ENCODE measurements at regions not wholly inside any gene's neighbourhood (a gene's known extent, or its start where the extent isn't known, plus 50 kb on each side); places are given as distances from the start of the nearest gene placed in this dataset.
"Not testable (repeated sequence)": the region's sequence is repeated elsewhere in the genome, so short reads cannot be mapped to it uniquely, and the experiment has no call there.

DNA sequence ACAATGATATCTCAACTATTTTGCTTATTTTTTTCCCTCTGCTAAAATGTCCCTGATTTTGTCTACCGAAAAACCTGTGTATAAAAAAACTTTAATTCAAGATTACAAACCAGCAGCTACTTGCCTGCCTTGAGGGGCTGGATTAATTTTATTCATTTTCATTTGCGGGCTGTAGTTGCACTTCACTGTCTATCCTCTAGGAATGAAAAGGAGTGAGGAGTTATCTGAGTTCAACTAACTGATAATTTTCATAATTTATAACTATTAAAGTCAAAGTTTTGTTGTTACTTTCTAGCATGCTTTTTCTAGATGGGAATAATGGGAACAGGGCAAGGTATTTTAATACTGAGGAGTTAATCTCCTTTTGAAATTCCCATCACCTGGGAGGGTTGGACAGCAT, 50.3 kb upstream of the AGTPBP1 start:
- not testable (repeated sequence) for H3K4me3 ChIP-seq (ENCODE audit: low read depth, low read length); H3K27me3 ChIP-seq (ENCODE audit: control insufficient read depth, insufficient read depth, low read length); H3K36me3 ChIP-seq (ENCODE audit: control insufficient read depth, insufficient read depth, low read length); DNase-seq (ENCODE audit: low read depth)

DNA sequence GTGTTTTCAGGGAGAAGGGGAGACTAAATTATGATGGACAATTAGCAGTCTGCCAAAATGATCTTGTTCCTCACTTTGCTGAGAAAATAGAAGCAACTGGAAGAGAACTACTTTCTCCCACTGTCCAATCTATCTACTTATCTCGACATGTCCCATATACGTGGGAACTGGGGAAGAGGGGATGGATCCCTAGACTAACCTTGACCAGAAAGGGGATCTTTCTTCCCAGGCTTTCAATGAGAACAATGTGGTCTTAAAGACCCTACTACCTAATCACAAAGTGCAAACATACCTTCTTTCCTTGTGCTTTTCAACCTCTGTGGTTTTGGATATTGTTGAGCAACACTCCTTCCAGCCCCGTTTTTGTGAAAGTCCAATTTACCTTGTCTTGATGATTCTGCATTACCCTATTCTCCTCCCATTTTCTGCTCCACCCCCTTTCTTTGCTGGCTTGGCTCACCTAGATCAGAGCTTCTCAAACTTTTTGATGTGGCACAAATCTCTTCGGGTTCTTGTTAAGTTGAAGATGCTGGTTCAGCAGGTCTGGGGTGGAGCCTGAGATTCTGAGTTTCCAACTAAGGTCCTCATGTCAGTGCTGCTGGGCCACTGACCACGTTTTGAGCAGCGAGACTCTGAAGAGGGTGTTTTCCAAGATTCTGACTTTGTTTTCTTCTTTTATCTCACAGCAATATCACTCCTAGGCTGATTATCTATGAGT, 61.4 kb upstream of the AGTPBP1 start:
- not testable (repeated sequence) for H3K36me3 ChIP-seq (ENCODE audit: control insufficient read depth, insufficient read depth, low read length); H3K27me3 ChIP-seq (ENCODE audit: control insufficient read depth, insufficient read depth, low read length); DNase-seq (ENCODE audit: low read depth); H3K4me3 ChIP-seq (ENCODE audit: low read depth, low read length)

DNA sequence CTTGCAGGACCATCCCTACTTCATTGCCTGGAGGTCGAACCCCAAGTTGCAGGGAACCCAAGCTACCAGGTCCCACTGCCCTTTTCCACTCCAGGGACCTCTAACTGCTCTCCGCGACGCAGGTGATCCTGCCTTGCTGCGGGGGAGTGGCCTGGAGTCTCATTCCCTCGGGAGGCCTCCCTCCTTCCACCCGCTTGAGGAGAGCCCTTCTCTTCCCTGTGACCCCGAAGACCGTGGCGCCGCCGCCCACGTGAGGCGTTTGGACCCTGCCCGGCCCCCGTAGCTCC, 63.0 kb upstream of the AGTPBP1 start:
- peak overlapping the region; percentile 74 for H3K4me3 ChIP-seq (ENCODE audit: low read depth, low read length)
- not testable (repeated sequence) for H3K27me3 ChIP-seq (ENCODE audit: control insufficient read depth, insufficient read depth, low read length); DNase-seq (ENCODE audit: low read depth); H3K36me3 ChIP-seq (ENCODE audit: control insufficient read depth, insufficient read depth, low read length)

DNA sequence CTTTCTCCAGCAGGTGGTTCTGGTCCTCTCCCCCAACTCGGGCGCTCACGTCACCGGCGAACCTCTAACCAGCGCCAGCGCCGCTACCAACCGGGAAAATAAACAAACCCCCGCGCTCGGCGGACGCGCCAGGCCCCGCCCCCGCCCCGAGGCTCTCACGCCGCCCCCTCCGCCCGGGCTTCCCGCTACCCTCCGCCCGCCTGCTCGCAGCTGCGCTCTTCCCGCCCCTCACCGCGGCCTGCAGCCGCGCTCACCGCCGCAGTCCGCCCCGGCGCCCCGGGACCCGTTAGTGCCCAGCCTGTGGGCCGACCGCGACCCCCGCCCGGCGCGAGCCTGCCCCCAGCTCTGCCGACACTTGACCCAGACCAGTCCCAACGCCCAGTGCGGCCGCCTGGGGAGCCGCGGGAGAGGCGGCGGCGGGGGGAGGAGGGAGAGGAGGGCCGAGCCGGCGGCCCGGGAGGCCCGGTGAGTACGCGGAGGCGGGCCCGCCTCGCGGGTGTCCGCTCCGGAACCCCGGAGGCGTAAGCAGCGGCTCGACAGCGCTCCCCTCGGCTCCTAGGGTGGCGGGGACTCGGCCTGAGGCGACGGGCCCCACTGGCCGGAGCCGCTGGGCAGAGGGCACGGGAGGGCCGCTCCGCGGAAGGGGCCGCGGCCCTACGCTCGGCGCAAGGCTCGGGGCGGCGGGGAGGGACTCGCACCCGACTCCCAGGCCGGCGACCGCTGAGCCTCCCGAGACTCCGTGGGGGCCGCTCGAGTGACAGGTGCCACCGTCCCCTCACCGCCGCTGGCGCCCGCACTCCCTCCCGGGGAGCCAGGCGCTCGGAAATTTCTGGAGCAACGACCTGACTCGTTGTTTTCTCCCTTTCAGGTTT, 63.6 kb upstream of the AGTPBP1 start:
- not testable (repeated sequence) for H3K36me3 ChIP-seq (ENCODE audit: control insufficient read depth, insufficient read depth, low read length); H3K27me3 ChIP-seq (ENCODE audit: control insufficient read depth, insufficient read depth, low read length)
- H3K4me3 ChIP-seq (ENCODE audit: low read depth, low read length): peak overlapping the region; percentile 74
- peak; percentile 16 for DNase-seq (ENCODE audit: low read depth)

DNA sequence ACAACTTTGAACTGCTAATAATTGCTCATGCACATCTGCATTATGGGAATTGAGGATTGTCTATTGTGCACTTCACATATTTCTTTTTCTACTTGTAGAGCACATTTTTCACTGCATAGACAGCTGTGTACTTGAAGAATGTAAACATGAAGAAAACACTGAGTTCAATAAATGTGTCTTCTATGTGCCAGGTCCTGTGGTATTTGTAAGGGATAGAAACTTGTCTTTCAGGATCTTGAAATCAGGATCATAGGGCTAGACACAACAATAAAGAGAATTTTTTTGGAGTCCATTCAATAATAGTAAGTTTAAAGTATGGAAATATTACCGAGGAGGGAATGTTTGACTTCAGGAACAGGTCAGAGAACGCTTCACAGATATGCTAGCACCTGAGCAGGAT, 66.6 kb upstream of the AGTPBP1 start:
- not testable (repeated sequence) for DNase-seq (ENCODE audit: low read depth); H3K4me3 ChIP-seq (ENCODE audit: low read depth, low read length); H3K27me3 ChIP-seq (ENCODE audit: control insufficient read depth, insufficient read depth, low read length); H3K36me3 ChIP-seq (ENCODE audit: control insufficient read depth, insufficient read depth, low read length)

DNA sequence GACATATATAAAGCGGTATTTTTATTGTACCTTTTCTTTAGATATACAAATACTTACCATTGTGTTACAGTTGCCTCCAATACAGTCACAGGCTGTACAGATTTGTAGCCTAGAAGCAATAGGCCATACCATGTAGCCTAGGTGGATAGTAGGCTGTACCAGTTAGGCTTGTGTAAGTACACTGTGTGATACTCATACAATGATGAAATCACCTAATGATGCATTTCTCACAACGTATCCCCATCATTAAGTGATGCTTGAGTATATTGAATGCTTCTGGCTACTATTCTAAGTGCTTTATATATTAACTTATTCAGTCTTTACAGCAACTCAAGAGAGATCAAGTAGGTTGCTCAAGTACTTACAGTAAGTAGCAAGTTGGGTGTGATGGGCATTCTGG, 71.6 kb upstream of the AGTPBP1 start:
- not testable (repeated sequence) for H3K4me3 ChIP-seq (ENCODE audit: low read depth, low read length); DNase-seq (ENCODE audit: low read depth); H3K36me3 ChIP-seq (ENCODE audit: control insufficient read depth, insufficient read depth, low read length); H3K27me3 ChIP-seq (ENCODE audit: control insufficient read depth, insufficient read depth, low read length)

DNA sequence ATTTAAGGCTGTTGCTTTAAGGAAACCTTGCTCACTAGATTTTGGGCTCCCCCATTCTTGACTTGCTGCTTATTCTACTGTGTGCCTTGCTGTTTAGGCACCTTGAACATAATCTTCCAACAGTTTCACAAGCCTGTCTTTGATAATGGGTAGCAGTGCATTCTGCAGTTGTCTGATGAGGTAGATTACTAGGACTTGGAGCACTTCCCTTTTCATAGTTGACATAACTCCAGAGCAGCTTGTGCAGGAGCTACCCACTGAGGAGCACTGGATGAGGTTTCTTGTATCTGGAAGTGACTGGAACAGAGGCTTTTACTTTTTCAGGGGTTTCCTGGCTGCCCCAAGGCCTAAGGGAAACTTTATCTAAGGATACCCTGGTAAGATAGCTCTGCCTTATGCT, 73.0 kb upstream of the AGTPBP1 start:
- not testable (repeated sequence) for H3K36me3 ChIP-seq (ENCODE audit: control insufficient read depth, insufficient read depth, low read length); DNase-seq (ENCODE audit: low read depth); H3K27me3 ChIP-seq (ENCODE audit: control insufficient read depth, insufficient read depth, low read length); H3K4me3 ChIP-seq (ENCODE audit: low read depth, low read length)

DNA sequence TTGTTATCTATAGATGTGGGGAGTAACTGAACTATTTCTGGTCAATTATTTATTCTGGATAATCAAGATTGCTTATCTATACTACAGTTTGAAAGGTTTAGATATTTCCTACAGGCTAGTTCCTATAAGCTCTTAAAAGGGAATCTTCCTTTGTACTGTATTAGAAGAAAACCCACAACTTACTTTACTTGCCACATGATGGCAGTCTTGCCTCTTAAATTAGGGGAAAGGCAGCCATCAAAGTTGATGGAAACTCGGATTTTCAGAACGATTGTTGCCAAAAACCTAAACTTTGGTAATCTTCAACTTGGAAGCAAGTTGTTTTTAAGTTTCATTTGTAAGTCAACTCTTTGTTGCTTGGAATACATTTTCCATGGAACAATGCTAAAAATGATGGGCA, 77.2 kb upstream of the AGTPBP1 start:
- H3K4me3 ChIP-seq (ENCODE audit: low read depth, low read length); H3K27me3 ChIP-seq (ENCODE audit: control insufficient read depth, insufficient read depth, low read length); DNase-seq (ENCODE audit: low read depth); H3K36me3 ChIP-seq (ENCODE audit: control insufficient read depth, insufficient read depth, low read length): not testable (repeated sequence)
- TF ChIP-seq, protein P1, sequence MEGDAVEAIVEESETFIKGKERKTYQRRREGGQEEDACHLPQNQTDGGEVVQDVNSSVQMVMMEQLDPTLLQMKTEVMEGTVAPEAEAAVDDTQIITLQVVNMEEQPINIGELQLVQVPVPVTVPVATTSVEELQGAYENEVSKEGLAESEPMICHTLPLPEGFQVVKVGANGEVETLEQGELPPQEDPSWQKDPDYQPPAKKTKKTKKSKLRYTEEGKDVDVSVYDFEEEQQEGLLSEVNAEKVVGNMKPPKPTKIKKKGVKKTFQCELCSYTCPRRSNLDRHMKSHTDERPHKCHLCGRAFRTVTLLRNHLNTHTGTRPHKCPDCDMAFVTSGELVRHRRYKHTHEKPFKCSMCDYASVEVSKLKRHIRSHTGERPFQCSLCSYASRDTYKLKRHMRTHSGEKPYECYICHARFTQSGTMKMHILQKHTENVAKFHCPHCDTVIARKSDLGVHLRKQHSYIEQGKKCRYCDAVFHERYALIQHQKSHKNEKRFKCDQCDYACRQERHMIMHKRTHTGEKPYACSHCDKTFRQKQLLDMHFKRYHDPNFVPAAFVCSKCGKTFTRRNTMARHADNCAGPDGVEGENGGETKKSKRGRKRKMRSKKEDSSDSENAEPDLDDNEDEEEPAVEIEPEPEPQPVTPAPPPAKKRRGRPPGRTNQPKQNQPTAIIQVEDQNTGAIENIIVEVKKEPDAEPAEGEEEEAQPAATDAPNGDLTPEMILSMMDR (IDR thresholded peaks at IDR 0.05; ENCODE audit: insufficient read depth, low read length, poor library complexity, severe bottlenecking): peak; percentile 10

DNA sequence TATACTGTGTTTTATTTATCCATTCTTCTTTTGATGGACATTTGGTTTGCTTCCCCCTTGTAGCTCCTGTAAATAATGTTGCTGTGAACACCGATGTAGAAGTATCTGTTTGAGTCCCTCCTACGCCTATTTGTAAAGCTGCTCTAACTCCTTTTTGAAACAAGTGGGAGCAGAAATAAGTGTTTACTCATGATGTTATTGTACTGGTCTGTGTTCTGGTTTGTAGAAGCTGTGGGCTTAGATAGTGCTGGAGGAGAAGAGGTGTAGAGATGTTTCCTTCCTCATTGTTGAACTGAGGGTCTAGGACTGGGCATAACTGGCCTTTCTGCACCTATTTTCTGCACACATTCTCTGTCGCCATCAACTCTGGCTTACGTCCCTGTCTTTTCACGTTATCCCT, 78.8 kb upstream of the AGTPBP1 start:
- H3K4me3 ChIP-seq (ENCODE audit: low read depth, low read length); H3K36me3 ChIP-seq (ENCODE audit: control insufficient read depth, insufficient read depth, low read length); H3K27me3 ChIP-seq (ENCODE audit: control insufficient read depth, insufficient read depth, low read length); DNase-seq (ENCODE audit: low read depth): not testable (repeated sequence)

DNA sequence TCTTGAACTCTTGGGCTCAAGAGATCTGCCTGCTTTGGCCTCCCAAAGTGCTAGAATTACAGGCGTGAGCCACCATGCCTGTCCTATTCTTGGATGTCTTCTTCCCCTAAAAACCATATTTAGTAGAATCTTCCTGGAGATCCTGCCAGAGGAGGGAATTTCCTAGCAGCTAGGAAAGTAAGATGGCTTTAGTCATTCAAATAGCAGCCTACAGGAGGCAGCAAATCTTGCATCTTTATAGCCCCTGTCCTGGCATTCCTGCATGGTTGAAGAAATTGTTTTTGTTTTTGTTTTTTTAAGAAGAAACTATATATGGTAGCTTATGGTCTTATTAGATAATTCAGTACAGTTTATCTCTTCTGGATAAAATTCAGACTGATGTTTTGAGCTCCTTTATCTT, 83.2 kb upstream of the AGTPBP1 start:
- TF ChIP-seq, protein P1 (IDR thresholded peaks at IDR 0.05; ENCODE audit: insufficient read depth, low read length, poor library complexity, severe bottlenecking): peak; percentile 34
- not testable (repeated sequence) for H3K36me3 ChIP-seq (ENCODE audit: control insufficient read depth, insufficient read depth, low read length); DNase-seq (ENCODE audit: low read depth); H3K27me3 ChIP-seq (ENCODE audit: control insufficient read depth, insufficient read depth, low read length); H3K4me3 ChIP-seq (ENCODE audit: low read depth, low read length)

DNA sequence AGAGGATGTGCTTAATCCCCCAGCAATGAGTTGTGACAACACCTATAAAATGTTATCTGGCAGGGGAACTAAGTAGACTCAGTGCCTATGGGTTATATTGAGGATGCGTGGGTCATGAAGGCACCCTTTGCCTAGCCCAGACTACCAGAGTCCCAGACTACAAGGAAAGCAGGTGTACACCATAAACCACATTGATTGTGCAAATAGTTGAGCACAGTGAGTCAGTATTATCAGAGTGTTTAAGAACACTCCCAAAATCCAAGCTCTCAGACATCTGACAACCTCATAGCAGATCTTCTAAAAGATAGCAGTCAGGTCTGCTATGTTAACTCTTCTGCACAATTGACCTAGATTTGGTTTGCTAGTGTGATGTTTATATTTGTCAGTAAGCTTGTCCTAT, 92.8 kb upstream of the AGTPBP1 start:
- not testable (repeated sequence) for H3K36me3 ChIP-seq (ENCODE audit: control insufficient read depth, insufficient read depth, low read length); H3K27me3 ChIP-seq (ENCODE audit: control insufficient read depth, insufficient read depth, low read length); H3K4me3 ChIP-seq (ENCODE audit: low read depth, low read length); DNase-seq (ENCODE audit: low read depth)

DNA sequence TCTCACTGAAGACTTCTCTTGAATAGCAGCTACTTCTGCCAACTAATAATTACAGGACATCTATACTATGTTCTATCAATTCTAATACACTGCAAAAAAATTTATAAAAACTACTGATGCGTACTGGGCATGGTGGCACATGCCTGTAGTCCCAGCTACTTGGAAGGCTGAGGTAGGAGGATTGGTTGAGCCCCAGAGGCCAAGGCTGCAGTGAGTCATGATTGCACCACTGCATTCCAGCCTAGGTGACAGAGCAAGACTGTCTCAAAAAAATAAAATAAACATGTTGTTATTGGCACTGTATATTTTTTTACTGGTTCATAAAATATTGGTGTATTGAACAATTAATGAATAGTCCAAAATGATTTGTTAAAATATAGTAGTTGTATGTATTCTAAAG, 97.0 kb upstream of the NAA35 start:
- H3K27me3 ChIP-seq (ENCODE audit: control insufficient read depth, insufficient read depth, low read length); H3K4me3 ChIP-seq (ENCODE audit: low read depth, low read length); DNase-seq (ENCODE audit: low read depth); H3K36me3 ChIP-seq (ENCODE audit: control insufficient read depth, insufficient read depth, low read length): not testable (repeated sequence)

DNA sequence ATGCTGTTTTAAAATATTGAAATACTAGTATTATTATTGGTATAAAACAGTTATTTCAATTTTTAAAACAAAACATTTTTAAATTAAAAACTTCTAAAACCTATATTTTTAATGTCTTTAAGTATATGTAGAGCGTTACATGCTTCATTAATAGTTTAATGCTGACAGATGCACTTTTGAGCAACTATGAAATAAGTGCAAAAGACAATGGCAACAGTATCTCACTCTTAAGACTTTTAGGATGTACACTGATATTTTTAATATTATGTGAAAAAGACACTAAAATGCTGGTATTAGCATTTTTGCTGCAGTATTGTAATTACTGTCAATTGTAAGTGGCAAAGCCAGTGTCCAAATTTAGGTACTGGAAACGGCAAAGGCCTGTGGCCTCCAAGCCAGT, 93.2 kb upstream of the NAA35 start:
- DNase-seq (ENCODE audit: low read depth); H3K27me3 ChIP-seq (ENCODE audit: control insufficient read depth, insufficient read depth, low read length); H3K4me3 ChIP-seq (ENCODE audit: low read depth, low read length); H3K36me3 ChIP-seq (ENCODE audit: control insufficient read depth, insufficient read depth, low read length): not testable (repeated sequence)

Measured in kidney epithelial cell (primary cell).